Nephron progenitor cell (in vitro differentiated cells): ENCODE measurements at regions not wholly inside any gene's neighbourhood (a gene's known extent, or its start where the extent isn't known, plus 50 kb on each side); places are given as distances from the start of the nearest gene placed in this dataset.

Experiments
- DNase-seq: peaks from one replicate; pipeline ENCODE4 v3.0.0; 2021
- H3K27ac Mint-ChIP-seq: 2 replicates; pipeline ENCODE4 v1.8.0; 2021; ENCODE audit warnings: mild to moderate bottlenecking, moderate library complexity, mixed read lengths
- H3K27me3 Mint-ChIP-seq: 2 replicates; pipeline ENCODE4 v1.8.0; 2021; ENCODE audit warnings: mild to moderate bottlenecking, low read depth, mixed read lengths; ENCODE audit not compliant: poor library complexity
- H3K36me3 Mint-ChIP-seq: 2 replicates; pipeline ENCODE4 v1.8.0; 2021; ENCODE audit warnings: low read depth, mixed read lengths
- H3K4me1 Mint-ChIP-seq: 2 replicates; pipeline ENCODE4 v1.8.0; 2021; ENCODE audit warnings: mixed read lengths
- H3K4me3 Mint-ChIP-seq: 2 replicates; pipeline ENCODE4 v1.8.0; 2021; ENCODE audit warnings: mild to moderate bottlenecking, moderate library complexity, mixed read lengths
- H3K9me3 Mint-ChIP-seq: 2 replicates; pipeline ENCODE4 v1.8.0; 2021; ENCODE audit warnings: mild to moderate bottlenecking, moderate library complexity, mixed read lengths
- TF ChIP-seq, protein P1 (sequence below): fragments of 200-600 bp; sonication (generic); IDR thresholded peaks from 2 replicates; pipeline ENCODE4 v1.5.0; 2021; ENCODE audit warnings: antibody characterized with exemption

DNA sequence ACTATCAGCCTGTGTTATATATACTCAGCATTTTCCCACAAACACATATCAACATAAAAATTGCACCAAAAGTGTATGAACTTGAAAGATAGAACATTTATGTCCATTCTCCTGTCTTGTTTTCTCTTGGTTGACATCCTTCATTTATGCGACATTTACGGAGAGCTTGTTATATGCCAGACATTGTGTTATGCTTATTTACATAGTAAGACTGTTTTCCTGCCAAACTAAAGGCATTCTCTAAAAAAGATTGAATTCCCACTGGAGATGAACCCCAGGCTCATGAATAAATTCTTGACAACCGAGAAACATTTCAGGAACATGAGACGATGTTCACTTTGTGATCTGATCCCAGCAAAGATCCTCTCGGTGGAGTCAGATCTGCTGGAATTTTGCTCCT lies 131.0 kb downstream of the RAP2A start:
- H3K9me3 Mint-ChIP-seq = no peaks in the 10 kb centered on the region
- no peak for DNase-seq
- peaks cover 30% of the 10 kb centered on the region for H3K4me1 Mint-ChIP-seq
- H3K4me3 Mint-ChIP-seq = no peak overlapping the region
- H3K36me3 Mint-ChIP-seq = no peaks in the 10 kb centered on the region
- H3K27me3 Mint-ChIP-seq = no peaks in the 10 kb centered on the region
- TF ChIP-seq, protein P1, sequence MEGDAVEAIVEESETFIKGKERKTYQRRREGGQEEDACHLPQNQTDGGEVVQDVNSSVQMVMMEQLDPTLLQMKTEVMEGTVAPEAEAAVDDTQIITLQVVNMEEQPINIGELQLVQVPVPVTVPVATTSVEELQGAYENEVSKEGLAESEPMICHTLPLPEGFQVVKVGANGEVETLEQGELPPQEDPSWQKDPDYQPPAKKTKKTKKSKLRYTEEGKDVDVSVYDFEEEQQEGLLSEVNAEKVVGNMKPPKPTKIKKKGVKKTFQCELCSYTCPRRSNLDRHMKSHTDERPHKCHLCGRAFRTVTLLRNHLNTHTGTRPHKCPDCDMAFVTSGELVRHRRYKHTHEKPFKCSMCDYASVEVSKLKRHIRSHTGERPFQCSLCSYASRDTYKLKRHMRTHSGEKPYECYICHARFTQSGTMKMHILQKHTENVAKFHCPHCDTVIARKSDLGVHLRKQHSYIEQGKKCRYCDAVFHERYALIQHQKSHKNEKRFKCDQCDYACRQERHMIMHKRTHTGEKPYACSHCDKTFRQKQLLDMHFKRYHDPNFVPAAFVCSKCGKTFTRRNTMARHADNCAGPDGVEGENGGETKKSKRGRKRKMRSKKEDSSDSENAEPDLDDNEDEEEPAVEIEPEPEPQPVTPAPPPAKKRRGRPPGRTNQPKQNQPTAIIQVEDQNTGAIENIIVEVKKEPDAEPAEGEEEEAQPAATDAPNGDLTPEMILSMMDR = no peak
- no peak overlapping the region for H3K27ac Mint-ChIP-seq

DNA sequence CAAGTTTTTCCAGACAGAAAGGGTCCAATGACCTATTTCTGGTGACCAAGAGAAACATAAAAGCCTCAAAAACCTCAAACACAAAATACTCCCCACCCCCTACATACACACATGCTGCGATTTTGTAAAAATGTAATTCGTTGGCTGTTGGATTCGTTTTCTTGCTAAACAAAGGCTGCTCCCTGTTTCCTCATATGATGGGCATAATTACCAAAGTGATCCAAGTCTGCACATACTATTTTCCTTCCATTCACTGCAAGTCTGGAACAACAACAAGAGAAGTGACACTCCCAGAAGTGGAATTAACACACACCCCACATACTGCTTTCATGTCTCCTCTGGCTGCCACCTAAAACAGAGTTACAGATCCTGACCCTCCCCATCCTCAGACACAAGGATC lies 131.9 kb downstream of the RAP2A start:
- Mint-ChIP-seq H3K27ac (no peak overlapping the region), H3K36me3 (no peaks in the 10 kb centered on the region), H3K9me3 (no peaks in the 10 kb centered on the region), H3K4me1 (peaks cover 40% of the 10 kb centered on the region), H3K4me3 (no peak overlapping the region), H3K27me3 (no peaks in the 10 kb centered on the region)
- TF ChIP-seq, protein P1 = no peak
- no peak for DNase-seq

DNA sequence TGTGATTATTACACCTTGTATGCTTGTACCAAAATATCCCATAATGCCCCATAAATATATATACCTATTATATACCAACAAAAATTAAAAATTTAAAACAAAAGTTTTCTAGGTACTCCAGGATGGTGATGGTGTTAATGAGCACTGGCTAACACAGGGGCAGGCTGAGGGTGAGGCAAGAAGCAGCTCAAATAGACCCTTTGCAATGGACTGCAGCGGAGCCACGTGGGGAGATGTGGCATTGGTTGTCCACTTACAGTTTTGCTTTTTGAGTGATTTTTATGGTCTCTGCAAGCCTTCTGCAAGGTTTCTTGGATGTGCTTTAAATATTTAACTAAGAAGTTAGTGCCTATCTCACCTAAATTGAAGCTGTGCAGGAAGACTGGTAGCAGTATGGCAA lies 132.9 kb downstream of the RAP2A start:
- peaks cover 42% of the 10 kb centered on the region for H3K4me1 Mint-ChIP-seq

DNA sequence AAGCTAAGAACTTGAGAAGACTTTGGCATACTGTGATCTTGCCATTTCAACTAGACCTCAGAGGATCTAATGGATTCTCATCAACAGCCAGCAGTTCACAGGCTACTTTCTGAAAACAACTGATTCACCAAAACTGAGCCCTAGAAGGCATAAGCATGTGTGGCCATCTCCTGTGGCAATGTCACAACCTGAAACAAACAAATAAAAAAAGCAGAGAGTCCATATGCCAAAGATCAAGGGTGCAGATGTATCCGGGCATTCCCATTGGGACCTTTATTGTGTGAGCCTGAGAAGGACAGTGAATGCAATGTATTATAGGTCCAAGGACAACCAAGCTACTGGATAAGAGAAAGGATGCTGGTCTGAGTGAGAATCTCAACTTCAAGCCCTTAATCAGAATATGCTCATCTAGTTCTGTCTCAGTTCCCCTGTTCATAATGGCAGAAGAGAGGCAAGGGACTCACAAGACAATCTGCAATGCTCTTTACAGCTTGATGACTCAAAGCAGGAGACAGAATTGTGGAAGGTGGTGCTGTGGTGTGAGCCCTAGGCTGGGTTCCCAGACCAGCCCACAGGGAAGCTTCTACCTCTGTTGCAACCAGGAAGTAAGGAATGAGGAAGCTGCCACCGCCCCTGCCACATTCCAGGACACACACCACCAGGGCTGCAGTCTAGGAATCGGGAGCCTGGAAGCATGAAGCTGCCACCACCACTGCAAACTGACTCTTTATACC lies 133.7 kb downstream of the RAP2A start:
- no peak overlapping the region for H3K27ac Mint-ChIP-seq

More for the DNA sequence above, 132.9 kb downstream of the RAP2A start:
- no peaks in the 10 kb centered on the region for H3K9me3 Mint-ChIP-seq
- no peak for DNase-seq
- no peaks in the 10 kb centered on the region for H3K36me3 Mint-ChIP-seq
- TF ChIP-seq, protein P1 = no peak
- H3K4me3 Mint-ChIP-seq = no peak overlapping the region
- no peak overlapping the region for H3K27ac Mint-ChIP-seq
- H3K27me3 Mint-ChIP-seq = no peaks in the 10 kb centered on the region

DNA sequence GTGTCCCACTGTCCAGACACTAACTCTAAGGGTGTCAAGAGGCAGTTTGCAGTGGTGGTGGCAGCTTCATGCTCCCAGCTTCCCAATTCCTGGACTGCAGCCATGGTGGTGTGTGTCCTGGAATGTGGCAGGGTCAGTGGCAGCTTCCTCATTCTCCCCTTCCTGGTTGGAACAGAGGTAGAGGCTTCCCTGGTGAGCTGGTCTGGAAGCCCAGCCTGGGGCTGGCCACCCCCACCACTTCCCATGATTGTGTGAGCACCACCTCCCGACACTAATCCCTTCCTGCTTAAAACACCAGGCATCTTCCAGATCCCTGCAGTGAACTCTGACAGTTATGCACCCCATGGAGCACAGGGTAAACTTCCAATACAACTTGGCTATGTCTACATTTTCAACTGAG lies 134.9 kb downstream of the RAP2A start:
- no peak for DNase-seq
- peak overlapping the region; percentile 49 for H3K27ac Mint-ChIP-seq
- H3K36me3 Mint-ChIP-seq = no peaks in the 10 kb centered on the region
- no peaks in the 10 kb centered on the region for H3K27me3 Mint-ChIP-seq
- H3K4me3 Mint-ChIP-seq = no peak overlapping the region
- H3K4me1 Mint-ChIP-seq = peaks cover 42% of the 10 kb centered on the region
- H3K9me3 Mint-ChIP-seq = no peaks in the 10 kb centered on the region
- TF ChIP-seq, protein P1 = no peak

More for the DNA sequence above, 133.7 kb downstream of the RAP2A start:
- no peaks in the 10 kb centered on the region for H3K27me3 Mint-ChIP-seq
- TF ChIP-seq, protein P1 = no peak
- DNase-seq = no peak
- H3K9me3 Mint-ChIP-seq = no peaks in the 10 kb centered on the region
- H3K4me3 Mint-ChIP-seq = no peak overlapping the region
- peaks cover 42% of the 10 kb centered on the region for H3K4me1 Mint-ChIP-seq
- H3K36me3 Mint-ChIP-seq = no peaks in the 10 kb centered on the region

DNA sequence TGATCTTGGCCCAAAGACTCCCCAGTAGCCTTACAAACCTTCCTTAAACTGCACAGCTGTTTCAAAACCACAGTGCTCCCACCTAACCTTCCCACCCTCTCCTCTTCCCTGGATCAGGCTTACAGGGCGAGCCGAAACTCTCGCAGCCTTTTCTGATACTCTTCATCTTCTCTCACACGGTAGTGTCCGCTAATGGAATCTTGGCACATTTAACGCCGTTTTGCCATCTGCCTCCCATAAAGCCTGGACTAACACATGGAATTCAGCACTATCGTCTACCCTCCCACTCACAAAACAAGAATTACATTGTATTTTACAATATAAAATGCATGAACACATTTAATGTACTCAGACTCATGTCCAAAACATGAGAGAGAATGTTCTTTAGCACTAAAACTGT lies 135.9 kb downstream of the RAP2A start:
- no peaks in the 10 kb centered on the region for H3K27me3 Mint-ChIP-seq
- no peaks in the 10 kb centered on the region for H3K9me3 Mint-ChIP-seq
- TF ChIP-seq, protein P1 = no peak
- no peaks in the 10 kb centered on the region for H3K36me3 Mint-ChIP-seq
- H3K27ac Mint-ChIP-seq = peak overlapping the region; percentile 1
- DNase-seq = no peak
- H3K4me3 Mint-ChIP-seq = no peak overlapping the region
- peaks cover 40% of the 10 kb centered on the region for H3K4me1 Mint-ChIP-seq
